SK-N-SH (cell line): ENCODE measurements at regions not wholly inside any gene's neighbourhood (a gene's known extent, or its start where the extent isn't known, plus 50 kb on each side); places are given as distances from the start of the nearest gene placed in this dataset.

Experiments used
- CTCF ChIA-PET: fragments of 300-600, 350-600 bp; formaldehyde crosslinking; extraction: SDS; loops from one replicate; lab custom pipeline; 2021; lab: Yijun Ruan, JAX
- POLR2A ChIA-PET: fragments of 350-600 bp; sonication (Branson Sonifier 250); formaldehyde crosslinking; extraction: SDS; loops from one replicate; lab custom pipeline; 2020; ENCODE audit warnings: antibody characterized with exemption, inconsistent platforms; lab: Yijun Ruan, JAX
- DNase-seq: peaks from one replicate; pipeline ENCODE4 v3.0.0; 2012
- H2AFZ ChIP-seq: fragments of 200-600 bp; sonication (generic); 2 replicates; pipeline ENCODE4 v1.8.1; 2016; ENCODE audit warnings: antibody characterized with exemption, mild to moderate bottlenecking, low read depth
- H3F3A ChIP-seq: fragments of 200-600 bp; sonication (generic); replicated peaks from 2 replicates; pipeline ENCODE3; 2016; ENCODE audit warnings: antibody characterized with exemption, mild to moderate bottlenecking; ENCODE audit not compliant: insufficient read depth
- H3K27ac ChIP-seq, 2 experiments: fragments of 200-500 bp in 1 of 2; fragments of 200-600 bp in 1 of 2; sonication (Bioruptor generic) in 1 of 2; sonication (generic), shearing (Covaris generic) in 1 of 2; 2 replicates each; pipeline versions ENCODE4 v1.5.1 to v1.6.1; 2014 to 2016; ENCODE audit warnings: low read depth in 2 of 2, inconsistent platforms in 1 of 2, low read length in 1 of 2, mild to moderate bottlenecking in 1 of 2, mixed read lengths in 1 of 2
- H3K27me3 ChIP-seq: fragments of 200-600 bp; sonication (generic), shearing (Covaris generic); 2 replicates; pipeline ENCODE4 v1.6.1; 2016; ENCODE audit warnings: mixed run types; ENCODE audit not compliant: insufficient read depth
- H3K36me3 ChIP-seq, 2 experiments: fragments of 200-500 bp in 1 of 2; fragments of 200-600 bp in 1 of 2; sonication (Bioruptor generic) in 1 of 2; sonication (generic) in 1 of 2; replicated peaks in 1 of 2; 2 replicates each; pipeline versions ENCODE3 to v1.5.1; 2014 to 2016; ENCODE audit warnings: low read length in 1 of 2, mild to moderate bottlenecking in 1 of 2; ENCODE audit not compliant: insufficient read depth in 2 of 2, control insufficient read depth in 1 of 2
- H3K4me1 ChIP-seq, 2 experiments: fragments of 200-500 bp in 1 of 2; fragments of 200-600 bp in 1 of 2; sonication (Bioruptor generic) in 1 of 2; sonication (generic), shearing (Covaris generic) in 1 of 2; 2 replicates each; pipeline versions ENCODE4 v1.5.1 to v1.6.1; 2014 to 2016; ENCODE audit warnings: low read depth in 1 of 2, low read length in 1 of 2, mixed run types in 1 of 2; ENCODE audit not compliant: insufficient read depth in 2 of 2, control insufficient read depth in 1 of 2
- H3K4me2 ChIP-seq: fragments of 200-600 bp; sonication (generic), shearing (Covaris generic); 2 replicates; pipeline ENCODE4 v1.6.1; 2017; ENCODE audit warnings: mixed run types
- H3K4me3 ChIP-seq, 2 experiments: fragments of 200-500 bp in 1 of 2; fragments of 200-600 bp in 1 of 2; sonication (Bioruptor generic) in 1 of 2; sonication (generic), shearing (Covaris generic) in 1 of 2; 2 replicates each; pipeline versions ENCODE4 v1.5.1 to v1.8.1; 2014 to 2016; ENCODE audit warnings: low read depth in 2 of 2, inconsistent platforms in 1 of 2, low read length in 1 of 2, mild to moderate bottlenecking in 1 of 2, mixed read lengths in 1 of 2, moderate library complexity in 1 of 2
- H3K79me2 ChIP-seq: fragments of 200-600 bp; sonication (generic); 2 replicates; pipeline ENCODE4 v1.8.1; 2017; ENCODE audit warnings: mild to moderate bottlenecking; ENCODE audit not compliant: insufficient read depth
- H3K9ac ChIP-seq: fragments of 200-600 bp; sonication (generic); 2 replicates; pipeline ENCODE4 v1.6.1; 2017; ENCODE audit warnings: mixed run types
- H3K9me2 ChIP-seq: fragments of 200-600 bp; sonication (generic); 2 replicates; pipeline ENCODE4 v1.6.1; 2017; ENCODE audit warnings: mixed run types
- H3K9me3 ChIP-seq: fragments of 200-600 bp; sonication (generic); 2 replicates; pipeline ENCODE4 v1.6.1; 2017; ENCODE audit warnings: mixed run types, mild to moderate bottlenecking, moderate library complexity
- H4K20me1 ChIP-seq: fragments of 200-600 bp; sonication (generic); 2 replicates; pipeline ENCODE4 v1.6.1; 2017; ENCODE audit warnings: mild to moderate bottlenecking, mixed run types; ENCODE audit not compliant: insufficient read depth
- CHD2 ChIP-seq: fragments of 150-350 bp; IDR thresholded peaks from 2 replicates; pipeline ENCODE4 v1.6.1; 2018; ENCODE audit warnings: low read length; ENCODE audit not compliant: partially characterized antibody
- CTCF ChIP-seq: fragments of 200-600 bp; sonication (generic); IDR thresholded peaks from 2 replicates; pipeline ENCODE4 v1.6.1; 2017; ENCODE audit warnings: antibody characterized with exemption, mild to moderate bottlenecking, moderate library complexity
- ELF1 ChIP-seq: IDR thresholded peaks from 2 replicates; pipeline ENCODE4 v1.4.0; 2012
- FOXJ3 ChIP-seq: sonication (generic); formaldehyde crosslinking; IDR thresholded peaks from 2 replicates; pipeline ENCODE4 v1.5.1; 2020; ENCODE audit warnings: mild to moderate bottlenecking, missing genetic modification reagents
- GABPA ChIP-seq: IDR thresholded peaks from 2 replicates; pipeline ENCODE4 v1.4.0; 2012; ENCODE audit warnings: low read depth, mild to moderate bottlenecking
- MEF2A ChIP-seq: IDR thresholded peaks from 2 replicates; pipeline ENCODE4 v1.4.0; 2012; ENCODE audit warnings: low read depth, borderline replicate concordance
- NFIC ChIP-seq: IDR thresholded peaks from 2 replicates; pipeline ENCODE4 v1.4.0; 2012; ENCODE audit warnings: borderline replicate concordance
- NRF1 ChIP-seq: IDR thresholded peaks from 2 replicates; pipeline ENCODE4 v1.6.1; 2012; ENCODE audit warnings: low read depth, mild to moderate bottlenecking, low read length
- RFX5 ChIP-seq: IDR thresholded peaks from 2 replicates; pipeline ENCODE4 v1.6.1; 2012; ENCODE audit warnings: mild to moderate bottlenecking, improper control_type of control experiment, low read length
- ZBTB33 ChIP-seq: IDR thresholded peaks from 2 replicates; pipeline ENCODE4 v1.4.0; 2012; ENCODE audit warnings: low read depth, borderline replicate concordance
- WGBS: methylation state at CpG from one replicate; pipeline ENCODE4 v1.1.6; 2017; ENCODE audit warnings: low lambda C conversion rate; 5-methylcytosine and 5-hydroxymethylcytosine counted together
- TF ChIP-seq, protein P1 (sequence below): fragments of 150-350 bp; IDR thresholded peaks from 2 replicates; pipeline ENCODE4 v1.6.1; 2016; ENCODE audit warnings: mild to moderate bottlenecking, low read depth, low read length

DNA sequence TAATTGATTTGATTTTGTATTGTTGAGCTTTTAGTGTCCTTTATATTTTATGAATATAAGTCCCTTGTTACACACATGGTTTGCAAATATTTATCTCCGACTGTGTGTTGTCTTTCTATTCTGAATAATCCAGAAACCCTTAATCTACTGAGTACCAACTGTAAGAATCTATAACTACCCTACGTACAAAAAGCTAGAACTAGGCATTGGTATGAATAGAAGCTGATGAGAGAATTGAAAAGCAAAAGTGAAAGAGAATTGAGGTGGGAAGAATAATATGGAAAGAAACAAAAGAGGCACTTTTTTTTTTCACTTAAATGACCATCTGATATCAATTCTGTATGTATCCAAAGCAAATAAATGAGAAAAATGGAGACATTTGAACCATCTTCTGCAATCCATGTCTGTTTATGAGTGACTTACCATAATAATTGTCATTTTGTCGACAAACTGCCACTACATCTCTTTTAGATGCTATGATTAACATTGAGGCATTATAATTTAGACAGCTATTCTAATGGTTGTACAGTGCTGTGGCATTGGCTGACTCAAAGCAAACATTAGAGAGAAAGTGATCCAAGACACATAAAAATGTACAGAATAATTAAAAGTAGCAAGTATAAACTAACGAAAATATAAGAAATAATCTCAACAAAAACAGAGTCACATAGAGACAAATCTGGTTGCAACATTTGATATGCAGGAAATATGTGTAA, 1516.6 kb upstream of the AGA start:
- no peaks in the 10 kb centered on the region for H3K79me2 ChIP-seq
- no peaks in the 10 kb centered on the region for H3K9me3 ChIP-seq
- H3K27ac ChIP-seq = no peak overlapping the region
- DNase-seq = no peak
- no peaks in the 10 kb centered on the region for H3K4me1 ChIP-seq
- H3K27me3 ChIP-seq = no peaks in the 10 kb centered on the region
- no peaks in the 10 kb centered on the region for H3K36me3 ChIP-seq
- H2AFZ ChIP-seq = no peak overlapping the region
- WGBS = 2% methylated on average over 4 of the region's 4 CpGs
- 0 out of 2 replicates have a peak overlapping the region, but pooled peaks have one; percentile 10 for H3K4me2 ChIP-seq
- H3K4me3 ChIP-seq = peak overlapping the region in 1 of 2 experiments; percentile 6; a peak in 1 of 4 replicates
- POLR2A ChIA-PET = no interaction called here
- H4K20me1 ChIP-seq = no peaks in the 10 kb centered on the region
- H3K9me2 ChIP-seq = no peaks in the 10 kb centered on the region
- H3F3A ChIP-seq = no peaks in the 10 kb centered on the region
- no peak overlapping the region for H3K9ac ChIP-seq
- CTCF ChIA-PET = no interaction called here
- no peak for TF ChIP-seq ZBTB33
- no peak for TF ChIP-seq ELF1

DNA sequence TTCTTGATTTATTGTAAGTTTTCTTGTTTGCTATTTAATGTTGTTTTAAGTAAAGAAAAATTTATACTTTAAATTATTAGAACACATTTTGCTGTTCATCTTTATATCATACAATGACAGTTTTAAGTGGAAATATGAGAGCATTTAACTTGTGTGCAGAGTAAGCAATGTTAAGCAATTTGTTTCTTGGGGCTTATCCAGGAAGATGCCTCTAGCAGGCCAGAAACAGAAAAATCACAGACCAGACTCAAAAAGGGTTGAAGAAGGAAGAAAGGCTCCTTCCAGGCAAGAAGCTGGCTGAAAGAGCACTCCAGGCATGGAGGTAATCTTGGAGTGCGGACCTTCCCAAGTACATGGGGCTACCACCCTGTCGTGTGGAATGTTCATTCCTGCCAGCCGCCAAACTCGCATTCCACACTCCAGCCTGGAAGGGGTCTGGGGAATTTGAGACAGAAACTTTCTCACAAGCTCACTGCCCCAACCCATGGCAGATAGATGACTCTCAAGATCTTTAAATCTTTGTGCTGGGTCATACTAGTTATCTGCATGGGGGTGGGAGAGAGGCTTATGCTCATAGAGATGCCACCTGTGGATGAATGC, 1521.3 kb upstream of the AGA start:
- no peaks in the 10 kb centered on the region for H3K36me3 ChIP-seq
- H3K27ac ChIP-seq = no peak overlapping the region
- H3K4me1 ChIP-seq = no peaks in the 10 kb centered on the region
- ChIA-PET POLR2A (no interaction called here), CTCF (interaction anchor here (0.6 to 1.2 kb wide), 2 partner anchors 11 to 1097 kb away, joined by 3 read pairs; no protein-coding TSS in a partner anchor)
- TF ChIP-seq NRF1 = no peak
- TF ChIP-seq, protein P1, sequence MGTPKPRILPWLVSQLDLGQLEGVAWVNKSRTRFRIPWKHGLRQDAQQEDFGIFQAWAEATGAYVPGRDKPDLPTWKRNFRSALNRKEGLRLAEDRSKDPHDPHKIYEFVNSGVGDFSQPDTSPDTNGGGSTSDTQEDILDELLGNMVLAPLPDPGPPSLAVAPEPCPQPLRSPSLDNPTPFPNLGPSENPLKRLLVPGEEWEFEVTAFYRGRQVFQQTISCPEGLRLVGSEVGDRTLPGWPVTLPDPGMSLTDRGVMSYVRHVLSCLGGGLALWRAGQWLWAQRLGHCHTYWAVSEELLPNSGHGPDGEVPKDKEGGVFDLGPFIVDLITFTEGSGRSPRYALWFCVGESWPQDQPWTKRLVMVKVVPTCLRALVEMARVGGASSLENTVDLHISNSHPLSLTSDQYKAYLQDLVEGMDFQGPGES = no peak
- no peaks in the 10 kb centered on the region for H3F3A ChIP-seq
- H3K9me2 ChIP-seq = no peaks in the 10 kb centered on the region
- H3K4me2 ChIP-seq = no peak overlapping the region
- no peak overlapping the region for H2AFZ ChIP-seq
- H3K4me3 ChIP-seq = no peak overlapping the region
- H3K27me3 ChIP-seq = no peaks in the 10 kb centered on the region
- H3K9me3 ChIP-seq = no peaks in the 10 kb centered on the region
- 0% methylated on average over 3 of the region's 4 CpGs for WGBS
- DNase-seq = no peak
- H3K79me2 ChIP-seq = no peaks in the 10 kb centered on the region
- H3K9ac ChIP-seq = no peak overlapping the region
- no peaks in the 10 kb centered on the region for H4K20me1 ChIP-seq

DNA sequence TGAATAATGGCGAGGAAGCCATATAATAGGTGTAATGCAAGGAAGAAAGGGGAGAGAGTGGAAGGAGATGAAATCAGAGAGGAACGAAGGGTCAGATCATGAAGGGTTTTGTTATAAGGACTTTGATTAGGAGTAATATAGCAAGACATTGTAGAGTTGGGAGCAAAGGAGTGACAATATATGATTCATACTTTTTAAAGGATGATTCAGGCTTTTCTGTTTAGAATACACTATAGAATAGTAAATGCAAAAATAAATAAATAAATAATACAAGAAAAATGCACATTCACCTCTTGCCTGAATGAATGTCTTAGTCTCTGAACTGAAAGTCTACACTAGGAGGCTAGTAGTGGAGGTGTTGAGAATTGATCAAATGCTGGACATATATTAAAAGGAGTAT, 1524.4 kb upstream of the AGA start:
- ChIA-PET CTCF (no interaction called here), POLR2A (no interaction called here)
- 1% methylated on average over 2 of the region's 2 CpGs for WGBS
- no peaks in the 10 kb centered on the region for H3K79me2 ChIP-seq
- H3K9me3 ChIP-seq = no peaks in the 10 kb centered on the region
- TF ChIP-seq NRF1 (no peak), NFIC (no peak), MEF2A (no peak), CHD2 (no peak), CTCF (no peak), ZBTB33 (no peak), GABPA (no peak), FOXJ3 (no peak), RFX5 (no peak)
- no peaks in the 10 kb centered on the region for H3F3A ChIP-seq
- no peak overlapping the region for H3K4me3 ChIP-seq
- no peak for DNase-seq
- H3K9me2 ChIP-seq = no peaks in the 10 kb centered on the region
- no peaks in the 10 kb centered on the region for H3K36me3 ChIP-seq
- H4K20me1 ChIP-seq = no peaks in the 10 kb centered on the region
- H3K27ac ChIP-seq = no peak overlapping the region
- H3K4me2 ChIP-seq = no peak overlapping the region
- H2AFZ ChIP-seq = no peak overlapping the region
- no peaks in the 10 kb centered on the region for H3K27me3 ChIP-seq
- no peaks in the 10 kb centered on the region for H3K4me1 ChIP-seq
- H3K9ac ChIP-seq = no peak overlapping the region
